Neural cell (in vitro differentiated cells): ENCODE measurements at regions not wholly inside any gene's neighbourhood (a gene's known extent, or its start where the extent isn't known, plus 50 kb on each side); places are given as distances from the start of the nearest gene placed in this dataset.

Experiments used
- H2AFZ ChIP-seq: fragments of 200-600, 300-800 bp; sonication (generic), shearing (Covaris generic); 2 replicates; pipeline ENCODE4 v1.6.0; 2014; ENCODE audit warnings: low read depth, mild to moderate bottlenecking, antibody characterized with exemption, low read length, moderate library complexity
- H3F3A ChIP-seq: fragments of 200-600 bp; shearing (Covaris generic); 2 replicates; pipeline ENCODE4 v1.6.1; 2016; ENCODE audit warnings: mild to moderate bottlenecking, moderate library complexity, mixed read lengths, antibody characterized with exemption, low read length; ENCODE audit not compliant: insufficient read depth, poor library complexity, severe bottlenecking
- H3K27ac ChIP-seq: fragments of 200-600, 300-800 bp; sonication (generic), shearing (Covaris generic); 2 replicates; pipeline ENCODE4 v1.5.1; 2014; ENCODE audit warnings: mild to moderate bottlenecking, low read length, moderate library complexity
- H3K27me3 ChIP-seq: fragments of 300-800, 200-600 bp; sonication (generic), shearing (Covaris generic); 2 replicates; pipeline ENCODE4 v1.6.0; 2014; ENCODE audit warnings: mild to moderate bottlenecking, low read depth, low read length, moderate library complexity; ENCODE audit not compliant: insufficient read depth
- H3K36me3 ChIP-seq: fragments of 300-800, 200-600 bp; sonication (generic), shearing (Covaris generic); 2 replicates; pipeline ENCODE4 v1.5.1; 2014; ENCODE audit warnings: mild to moderate bottlenecking, antibody characterized with exemption, low read length, moderate library complexity; ENCODE audit not compliant: insufficient read depth
- H3K4me2 ChIP-seq: fragments of 300-800, 200-600 bp; sonication (generic), shearing (Covaris generic); 2 replicates; pipeline ENCODE4 v1.6.0; 2014; ENCODE audit warnings: mild to moderate bottlenecking, low read length
- H3K4me3 ChIP-seq: fragments of 300-800, 200-600 bp; sonication (generic), shearing (Covaris generic); 2 replicates; pipeline ENCODE4 v1.5.1; 2014; ENCODE audit warnings: mild to moderate bottlenecking, low read length, moderate library complexity
- H3K79me2 ChIP-seq: fragments of 200-600 bp; shearing (Covaris generic); replicated peaks from 2 replicates; pipeline ENCODE4 v1.6.0; 2014; ENCODE audit warnings: mild to moderate bottlenecking, low read length, moderate library complexity; ENCODE audit not compliant: insufficient read depth
- H3K9ac ChIP-seq: fragments of 300-800, 200-600 bp; sonication (generic), shearing (Covaris generic); 2 replicates; pipeline ENCODE4 v1.6.1; 2016; ENCODE audit warnings: mild to moderate bottlenecking, low read length, mixed read lengths
- H3K9me2 ChIP-seq: fragments of 200-600 bp; shearing (Covaris generic); 2 replicates; pipeline ENCODE4 v1.6.1; 2016; ENCODE audit warnings: mild to moderate bottlenecking, low read length, mixed read lengths; ENCODE audit not compliant: insufficient read depth
- H3K9me3 ChIP-seq: fragments of 200-600, 300-800 bp; sonication (generic), shearing (Covaris generic); 2 replicates; pipeline ENCODE4 v1.6.1; 2016; ENCODE audit warnings: mild to moderate bottlenecking, mixed run types, low read length, moderate library complexity, mixed read lengths
- H4K20me1 ChIP-seq: fragments of 200-600 bp; shearing (Covaris generic); 2 replicates; pipeline ENCODE4 v1.6.1; 2016; ENCODE audit warnings: mild to moderate bottlenecking, mixed run types; ENCODE audit not compliant: insufficient read depth
- EP300 ChIP-seq: fragments of 450-650 bp; conservative IDR thresholded peaks from 2 replicates; pipeline ENCODE4 v1.6.1; 2014; ENCODE audit warnings: antibody characterized with exemption, mild to moderate bottlenecking, moderate library complexity; ENCODE audit not compliant: poor library complexity, severe bottlenecking
- EZH2 ChIP-seq: fragments of 200-600, 300-800 bp; shearing (Covaris generic), sonication (generic); IDR thresholded peaks from 2 replicates; pipeline ENCODE4 v1.6.1; 2014; ENCODE audit warnings: antibody characterized with exemption, low read length, borderline replicate concordance, mild to moderate bottlenecking; ENCODE audit not compliant: insufficient read depth, poor library complexity, severe bottlenecking
- MXI1 ChIP-seq: fragments of 450-650 bp; conservative IDR thresholded peaks from 2 replicates; pipeline ENCODE4 v1.6.1; 2014; ENCODE audit warnings: antibody characterized with exemption, mild to moderate bottlenecking; ENCODE audit not compliant: poor library complexity, severe bottlenecking
- POLR2AphosphoS5 ChIP-seq: IDR thresholded peaks from 2 replicates; pipeline ENCODE4 v1.6.1; 2012
- RAD21 ChIP-seq: fragments of 450-650 bp; conservative IDR thresholded peaks from 2 replicates; pipeline ENCODE4 v1.6.1; 2014; ENCODE audit warnings: antibody characterized with exemption, mild to moderate bottlenecking, moderate library complexity
- SMC3 ChIP-seq: fragments of 450-650 bp; conservative IDR thresholded peaks from 2 replicates; pipeline ENCODE4 v1.6.1; 2014; ENCODE audit warnings: antibody characterized with exemption, mild to moderate bottlenecking, moderate library complexity; ENCODE audit not compliant: poor library complexity
- TAF1 ChIP-seq: IDR thresholded peaks from 2 replicates; pipeline ENCODE4 v1.6.1; 2012; ENCODE audit warnings: low read depth
- TF ChIP-seq, protein P1 (sequence below): fragments of 450-650 bp; IDR thresholded peaks from 2 replicates; pipeline ENCODE4 v1.5.1; 2014; ENCODE audit warnings: antibody characterized with exemption, mild to moderate bottlenecking, moderate library complexity; ENCODE audit not compliant: poor library complexity, severe bottlenecking
- TF ChIP-seq, protein P2 (sequence below): IDR thresholded peaks from 2 replicates; pipeline ENCODE4 v1.6.1; 2012; ENCODE audit warnings: borderline replicate concordance

DNA sequence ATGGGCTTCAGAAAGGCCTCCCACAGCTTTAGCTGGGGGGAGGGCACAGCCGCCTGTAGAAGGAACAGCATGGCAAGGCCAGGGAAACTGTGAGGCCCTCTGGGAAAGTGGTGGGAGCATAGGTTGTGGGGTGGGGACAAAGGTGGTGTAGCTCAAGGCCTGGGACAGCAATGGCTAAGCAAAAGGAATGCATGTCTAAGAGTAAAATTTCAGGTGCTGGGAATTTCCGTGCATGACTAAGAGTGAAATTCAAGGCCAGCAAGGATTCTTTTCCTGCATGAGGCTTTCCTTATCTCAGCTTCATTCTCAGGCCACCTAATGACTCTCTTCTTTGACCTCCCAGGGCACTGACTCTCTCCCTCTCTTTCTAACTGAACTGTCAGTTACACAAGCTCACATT is 86.5 kb upstream of the WNT4 start:
- Histone ChIP-seq H4K20me1 (no peaks in the 10 kb centered on the region), H3K27me3 (no peaks in the 10 kb centered on the region), H3K9me2 (no peaks in the 10 kb centered on the region), H3F3A (no peaks in the 10 kb centered on the region), H3K9ac (no peak overlapping the region), H3K27ac (no peak overlapping the region), H3K9me3 (no peaks in the 10 kb centered on the region), H2AFZ (no peak overlapping the region), H3K4me3 (no peak overlapping the region), H3K4me2 (no peak overlapping the region), H3K36me3 (no peaks in the 10 kb centered on the region), H3K79me2 (no peaks in the 10 kb centered on the region)
- no peak for TF ChIP-seq RAD21
- no peak for TF ChIP-seq EZH2
- TF ChIP-seq, protein P1, sequence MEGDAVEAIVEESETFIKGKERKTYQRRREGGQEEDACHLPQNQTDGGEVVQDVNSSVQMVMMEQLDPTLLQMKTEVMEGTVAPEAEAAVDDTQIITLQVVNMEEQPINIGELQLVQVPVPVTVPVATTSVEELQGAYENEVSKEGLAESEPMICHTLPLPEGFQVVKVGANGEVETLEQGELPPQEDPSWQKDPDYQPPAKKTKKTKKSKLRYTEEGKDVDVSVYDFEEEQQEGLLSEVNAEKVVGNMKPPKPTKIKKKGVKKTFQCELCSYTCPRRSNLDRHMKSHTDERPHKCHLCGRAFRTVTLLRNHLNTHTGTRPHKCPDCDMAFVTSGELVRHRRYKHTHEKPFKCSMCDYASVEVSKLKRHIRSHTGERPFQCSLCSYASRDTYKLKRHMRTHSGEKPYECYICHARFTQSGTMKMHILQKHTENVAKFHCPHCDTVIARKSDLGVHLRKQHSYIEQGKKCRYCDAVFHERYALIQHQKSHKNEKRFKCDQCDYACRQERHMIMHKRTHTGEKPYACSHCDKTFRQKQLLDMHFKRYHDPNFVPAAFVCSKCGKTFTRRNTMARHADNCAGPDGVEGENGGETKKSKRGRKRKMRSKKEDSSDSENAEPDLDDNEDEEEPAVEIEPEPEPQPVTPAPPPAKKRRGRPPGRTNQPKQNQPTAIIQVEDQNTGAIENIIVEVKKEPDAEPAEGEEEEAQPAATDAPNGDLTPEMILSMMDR = no peak
- TF ChIP-seq, protein P2, sequence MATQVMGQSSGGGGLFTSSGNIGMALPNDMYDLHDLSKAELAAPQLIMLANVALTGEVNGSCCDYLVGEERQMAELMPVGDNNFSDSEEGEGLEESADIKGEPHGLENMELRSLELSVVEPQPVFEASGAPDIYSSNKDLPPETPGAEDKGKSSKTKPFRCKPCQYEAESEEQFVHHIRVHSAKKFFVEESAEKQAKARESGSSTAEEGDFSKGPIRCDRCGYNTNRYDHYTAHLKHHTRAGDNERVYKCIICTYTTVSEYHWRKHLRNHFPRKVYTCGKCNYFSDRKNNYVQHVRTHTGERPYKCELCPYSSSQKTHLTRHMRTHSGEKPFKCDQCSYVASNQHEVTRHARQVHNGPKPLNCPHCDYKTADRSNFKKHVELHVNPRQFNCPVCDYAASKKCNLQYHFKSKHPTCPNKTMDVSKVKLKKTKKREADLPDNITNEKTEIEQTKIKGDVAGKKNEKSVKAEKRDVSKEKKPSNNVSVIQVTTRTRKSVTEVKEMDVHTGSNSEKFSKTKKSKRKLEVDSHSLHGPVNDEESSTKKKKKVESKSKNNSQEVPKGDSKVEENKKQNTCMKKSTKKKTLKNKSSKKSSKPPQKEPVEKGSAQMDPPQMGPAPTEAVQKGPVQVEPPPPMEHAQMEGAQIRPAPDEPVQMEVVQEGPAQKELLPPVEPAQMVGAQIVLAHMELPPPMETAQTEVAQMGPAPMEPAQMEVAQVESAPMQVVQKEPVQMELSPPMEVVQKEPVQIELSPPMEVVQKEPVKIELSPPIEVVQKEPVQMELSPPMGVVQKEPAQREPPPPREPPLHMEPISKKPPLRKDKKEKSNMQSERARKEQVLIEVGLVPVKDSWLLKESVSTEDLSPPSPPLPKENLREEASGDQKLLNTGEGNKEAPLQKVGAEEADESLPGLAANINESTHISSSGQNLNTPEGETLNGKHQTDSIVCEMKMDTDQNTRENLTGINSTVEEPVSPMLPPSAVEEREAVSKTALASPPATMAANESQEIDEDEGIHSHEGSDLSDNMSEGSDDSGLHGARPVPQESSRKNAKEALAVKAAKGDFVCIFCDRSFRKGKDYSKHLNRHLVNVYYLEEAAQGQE = no peak
- no peak for TF ChIP-seq EP300

DNA sequence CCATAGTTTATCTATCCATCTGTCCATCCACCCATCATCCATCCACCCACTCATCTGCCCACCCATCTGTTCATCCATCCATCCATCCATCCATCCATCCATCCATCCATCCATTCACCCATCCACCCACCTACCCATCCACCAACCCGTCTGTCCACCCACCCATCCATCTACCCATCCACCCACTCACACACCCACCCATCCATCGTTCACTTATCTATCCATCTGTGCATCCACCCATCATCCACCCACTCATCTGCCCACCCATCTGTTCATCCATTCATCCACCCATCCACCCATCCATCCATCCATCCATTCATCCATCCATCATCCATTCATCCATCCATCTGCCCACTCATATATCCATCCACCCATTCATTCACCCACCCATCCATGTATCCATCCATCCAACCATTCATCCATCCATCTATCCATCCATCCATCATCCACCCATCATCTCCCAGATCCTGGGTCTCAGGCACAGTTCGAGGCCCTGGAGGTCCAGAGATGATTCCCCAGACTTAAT is 88.2 kb upstream of the WNT4 start:
- H3K27ac ChIP-seq = no peak overlapping the region
- H3K9ac ChIP-seq = no peak overlapping the region
- no peaks in the 10 kb centered on the region for H3K9me3 ChIP-seq
- no peaks in the 10 kb centered on the region for H4K20me1 ChIP-seq
- no peaks in the 10 kb centered on the region for H3K36me3 ChIP-seq
- H3K4me2 ChIP-seq = no peak overlapping the region
- H2AFZ ChIP-seq = no peak overlapping the region
- H3F3A ChIP-seq = no peaks in the 10 kb centered on the region
- no peaks in the 10 kb centered on the region for H3K79me2 ChIP-seq
- H3K27me3 ChIP-seq = no peaks in the 10 kb centered on the region
- H3K9me2 ChIP-seq = no peaks in the 10 kb centered on the region
- no peak for TF ChIP-seq EP300
- no peak for TF ChIP-seq MXI1
- TF ChIP-seq POLR2AphosphoS5 = no peak
- TF ChIP-seq RAD21 = no peak
- no peak for TF ChIP-seq EZH2
- TF ChIP-seq SMC3 = no peak
- no peak for TF ChIP-seq TAF1
- TF ChIP-seq, protein P2 = no peak
- TF ChIP-seq, protein P1 = no peak
- no peak overlapping the region for H3K4me3 ChIP-seq
